CD4-positive, alpha-beta T cell treated with Interleukin-4 for 4 hours (primary cell): ENCODE measurements at regions not wholly inside any gene's neighbourhood (a gene's known extent, or its start where the extent isn't known, plus 50 kb on each side); places are given as distances from the start of the nearest gene placed in this dataset.
"Not testable (repeated sequence)": the region's sequence is repeated elsewhere in the genome, so short reads cannot be mapped to it uniquely, and the experiment has no call there.

Experiments
- DNase-seq: peaks from one replicate; pipeline ENCODE4 v3.0.0-alpha.2; 2020

DNA sequence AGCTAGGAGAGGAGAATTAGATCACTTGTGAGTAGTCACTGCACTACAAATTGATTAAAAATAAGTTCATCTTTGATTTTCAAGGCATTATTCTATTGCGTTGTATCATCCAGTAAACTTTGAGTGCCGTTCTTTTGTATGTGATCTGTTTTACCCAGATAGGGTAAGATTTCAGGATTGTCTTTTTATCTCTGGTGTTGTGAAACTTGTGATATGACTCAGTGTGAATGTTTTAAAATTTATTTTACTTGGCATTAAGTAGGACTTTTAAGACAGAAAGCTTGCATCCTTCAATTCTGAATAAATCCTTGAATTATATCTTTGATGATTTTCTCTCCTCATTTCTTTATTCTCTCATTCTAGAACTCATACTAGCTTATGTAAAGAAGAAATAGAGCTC lies 93.3 kb upstream of the ADAMTS5 start:
- no peak for DNase-seq

DNA sequence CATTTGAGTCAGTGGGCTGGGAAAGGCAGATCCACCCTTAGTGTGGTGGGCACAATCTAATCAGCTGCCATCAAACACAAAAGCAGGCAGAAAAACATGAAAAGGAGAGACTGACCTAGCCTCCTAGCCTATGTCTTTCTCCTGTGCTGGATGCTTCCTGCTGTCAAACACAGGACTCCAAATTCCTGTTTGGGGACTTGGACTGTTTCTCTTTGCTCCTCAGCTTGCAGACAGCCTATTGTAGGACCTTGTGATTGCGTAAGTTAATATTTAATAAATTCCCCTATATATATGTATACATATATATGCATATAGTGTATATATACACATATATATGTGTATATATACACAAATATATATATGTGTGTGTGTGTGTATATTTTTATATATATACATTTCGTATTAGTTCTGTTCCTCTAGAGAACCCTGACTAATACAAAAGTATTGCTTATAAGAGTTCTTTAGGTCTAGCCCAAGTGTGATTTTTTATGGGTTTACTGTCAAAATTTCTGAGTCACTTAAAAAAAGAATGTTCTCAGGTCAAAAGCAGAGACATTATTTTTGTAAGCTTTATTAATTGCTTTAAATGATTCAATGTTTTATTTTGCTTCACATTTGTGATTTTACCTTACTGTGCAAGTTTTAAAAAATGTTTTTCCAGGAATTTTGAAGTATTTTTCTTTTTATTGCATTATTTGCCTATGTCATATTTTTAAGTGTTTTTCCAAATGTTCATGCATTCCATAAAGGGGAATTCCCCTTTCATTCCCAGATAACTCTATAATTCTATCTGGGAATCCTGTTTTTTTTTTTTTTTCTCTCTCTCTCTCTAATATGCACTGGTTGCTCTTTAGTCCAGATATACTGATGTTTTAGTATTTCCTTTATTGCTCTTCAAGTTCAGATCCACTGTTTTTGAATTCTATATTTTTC lies 92.1 kb upstream of the ADAMTS5 start:
- no peak for DNase-seq

DNA sequence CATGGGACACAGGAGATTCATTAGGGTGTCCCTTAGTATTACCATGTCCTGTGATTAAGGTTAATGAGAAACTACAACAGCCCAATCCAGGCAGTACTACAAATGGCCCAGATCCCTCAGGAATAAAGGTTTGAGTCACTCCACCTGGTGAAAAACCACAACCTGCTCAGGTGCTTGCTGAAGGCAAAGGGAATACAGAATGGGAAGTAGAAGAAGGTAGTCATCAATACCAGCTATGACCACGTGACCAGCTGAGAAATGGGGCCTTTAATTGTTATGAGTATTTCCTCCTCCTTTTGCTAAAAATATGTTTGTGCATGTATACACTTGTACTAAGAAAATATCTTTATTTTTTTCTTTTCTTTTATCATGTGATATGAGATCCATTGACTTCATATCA lies 91.1 kb upstream of the ADAMTS5 start:
- DNase-seq: no peak

DNA sequence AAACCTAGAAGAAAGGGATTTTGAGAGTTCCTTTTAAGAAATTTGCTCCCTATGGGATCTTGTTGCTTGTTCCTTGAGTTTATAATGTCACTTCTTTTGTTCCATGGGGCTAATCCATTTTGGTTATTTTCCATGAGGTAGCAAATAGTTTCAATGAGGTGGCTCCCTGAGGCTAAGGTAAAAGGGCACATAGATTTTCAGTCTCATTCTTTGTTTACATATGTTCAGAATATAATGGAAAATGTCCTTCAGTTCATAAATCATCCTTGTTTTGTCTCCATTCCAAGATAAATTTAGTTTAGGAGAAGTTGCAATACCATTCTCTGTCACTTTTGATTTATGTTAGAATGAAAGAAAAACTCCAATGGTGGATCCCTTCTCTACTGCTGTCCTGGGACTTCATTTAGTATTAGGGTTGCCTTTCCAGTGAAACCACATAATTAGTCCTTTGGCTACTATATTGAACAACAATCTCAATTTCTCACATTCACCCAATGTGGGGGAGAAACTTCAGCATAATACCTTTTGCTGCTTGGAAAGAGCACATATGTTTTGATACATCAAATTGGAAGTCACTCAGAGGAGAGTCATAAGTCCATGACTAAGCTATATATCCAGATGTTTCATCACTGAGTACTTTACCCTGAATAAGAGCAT lies 80.9 kb upstream of the ADAMTS5 start:
- no peak for DNase-seq

DNA sequence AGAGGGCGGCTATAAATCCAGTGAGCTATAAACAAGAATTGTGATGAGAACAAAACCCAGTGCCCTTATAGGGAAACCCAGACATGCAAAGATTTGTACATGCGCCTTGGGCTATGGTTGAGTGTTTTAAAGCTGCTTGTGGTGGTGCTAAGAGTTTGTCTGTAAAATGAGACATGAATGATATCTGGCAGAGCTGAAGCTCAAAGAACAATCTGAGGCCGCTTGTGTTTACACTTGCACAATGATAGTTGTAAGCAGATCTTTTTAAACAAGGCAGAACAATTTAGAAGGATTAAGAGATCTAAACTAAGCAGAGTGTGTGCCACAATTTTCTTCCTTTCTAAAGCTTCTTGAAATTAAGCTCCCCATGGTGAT lies 80.4 kb upstream of the ADAMTS5 start:
- DNase-seq: no peak

DNA sequence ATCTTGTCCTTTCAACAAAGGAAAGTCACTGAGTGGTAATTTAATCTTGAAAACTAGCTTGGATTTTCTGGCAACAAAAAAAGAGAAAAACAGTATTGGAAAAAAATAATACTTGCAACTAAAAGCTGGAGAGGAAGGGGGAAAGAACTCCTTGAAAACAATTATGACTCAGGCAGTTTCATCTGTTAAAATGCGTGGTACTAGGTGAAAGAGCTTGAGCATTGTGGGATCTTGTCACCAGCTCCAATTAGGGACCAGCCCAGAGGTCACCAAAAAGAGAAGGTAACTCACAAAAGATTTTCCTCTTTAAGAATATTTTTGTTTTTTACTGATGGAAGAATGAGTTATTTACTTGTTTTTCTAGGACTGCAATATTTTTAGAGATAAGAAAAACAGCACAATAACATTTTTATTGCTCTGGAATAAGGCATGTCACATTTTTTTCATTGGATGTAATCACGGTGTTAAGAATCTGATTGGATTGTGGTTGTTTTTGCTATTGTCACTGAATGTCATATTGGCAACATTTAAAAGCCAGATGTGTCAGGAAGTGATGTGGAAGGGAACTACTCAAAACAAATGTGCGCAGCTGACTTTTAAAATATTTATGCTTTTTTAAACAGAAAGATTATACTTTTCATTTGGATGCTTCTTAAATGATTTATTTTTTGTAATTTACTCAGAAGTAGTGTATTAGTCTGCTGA lies 78.5 kb upstream of the ADAMTS5 start:
- no peak for DNase-seq

DNA sequence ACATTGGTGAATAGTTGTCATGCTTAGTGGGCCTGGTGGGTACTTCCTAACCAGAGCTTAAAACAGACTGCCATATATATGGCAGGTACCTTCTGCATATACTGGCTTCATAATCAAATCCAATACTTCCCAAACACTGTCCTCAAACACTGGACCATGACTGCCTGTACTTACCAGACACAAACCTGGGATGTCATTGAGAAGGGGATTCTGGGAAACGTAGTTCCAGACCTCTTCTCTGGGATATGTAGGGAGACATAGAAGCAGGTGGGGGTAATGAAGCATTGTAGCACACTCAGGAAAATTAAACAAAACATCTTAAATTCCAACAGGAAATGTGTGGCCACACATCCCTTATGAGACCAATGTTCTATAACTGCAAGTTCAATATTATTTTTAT lies 76.5 kb upstream of the ADAMTS5 start:
- DNase-seq: no peak

DNA sequence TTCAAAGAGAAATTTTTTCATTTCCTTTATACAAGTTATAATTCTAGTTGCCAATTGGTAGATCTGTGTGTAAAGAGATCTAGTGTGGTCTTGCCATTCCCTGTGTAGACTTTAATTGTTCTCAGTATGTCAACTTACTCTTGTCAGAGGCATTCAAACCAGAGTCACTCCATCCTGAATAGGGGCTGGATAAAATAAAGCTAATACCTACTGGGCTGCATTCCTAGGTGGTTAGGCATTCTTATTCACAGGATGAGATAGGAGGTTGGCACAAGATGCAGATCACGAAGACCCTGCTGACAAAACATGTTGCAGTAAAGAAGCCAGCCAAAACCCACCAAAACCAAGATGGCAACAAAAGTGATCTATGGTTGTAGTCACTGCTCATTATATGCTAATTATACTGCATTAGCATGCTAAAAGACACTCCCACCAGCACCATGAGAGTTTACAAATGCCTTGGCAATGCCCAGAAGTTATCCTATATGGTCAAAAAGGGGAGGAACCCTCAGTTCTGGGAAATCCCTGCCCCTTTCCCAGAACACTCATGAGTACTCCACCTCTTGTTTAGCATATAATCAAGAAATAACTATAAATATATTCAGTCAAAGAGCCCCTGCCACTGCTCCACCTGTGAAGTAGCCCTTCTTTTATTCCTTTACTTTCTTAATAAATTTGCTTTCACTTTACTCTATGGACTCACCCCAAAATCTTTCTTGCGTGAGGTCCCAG lies 74.0 kb upstream of the ADAMTS5 start:
- no peak for DNase-seq

DNA sequence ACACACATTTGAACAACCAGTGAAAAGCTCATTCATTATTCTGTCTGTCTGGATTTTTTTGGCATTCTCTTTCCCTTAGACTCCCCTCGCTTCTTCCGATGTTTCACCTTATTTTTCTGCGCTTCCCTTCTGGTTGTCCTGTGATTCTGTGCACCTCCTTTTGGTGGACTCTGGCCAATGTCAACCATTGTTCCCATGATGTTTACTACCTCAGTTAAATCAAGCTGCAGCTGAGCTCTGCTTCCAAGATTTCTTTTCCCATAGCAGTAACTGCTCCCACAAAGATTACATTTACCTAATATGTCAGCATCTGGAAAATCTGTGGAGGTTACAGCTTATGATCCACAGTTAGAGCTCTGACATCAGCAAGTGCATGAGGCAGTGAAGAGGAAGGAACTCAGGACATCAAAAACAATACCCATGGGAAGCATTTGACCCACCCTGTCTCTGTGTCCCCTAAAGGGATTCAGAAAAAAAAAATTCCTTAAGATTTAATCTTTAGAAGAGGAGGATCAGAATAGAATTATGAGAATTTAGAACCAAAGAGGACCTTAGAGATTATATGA lies 69.9 kb upstream of the ADAMTS5 start:
- no peak for DNase-seq

DNA sequence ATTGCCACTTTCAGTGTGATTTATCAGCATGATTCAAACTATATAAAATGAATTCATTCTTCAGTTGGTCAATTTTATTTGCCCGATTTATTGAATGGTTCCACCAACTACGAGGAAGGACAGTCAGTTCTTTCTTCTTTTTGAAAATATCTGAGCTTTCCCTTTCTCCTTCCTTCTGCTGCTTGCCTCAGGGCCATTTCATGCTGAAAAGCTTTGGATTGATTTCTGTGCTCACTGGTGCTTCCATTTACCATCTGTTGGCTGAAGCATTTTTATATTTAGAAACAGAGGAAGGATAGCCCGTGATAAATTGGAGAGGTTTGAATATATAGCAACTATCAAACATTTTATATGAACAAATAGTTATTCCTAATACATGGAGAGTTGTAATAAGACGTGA lies 68.9 kb upstream of the ADAMTS5 start:
- DNase-seq: no peak

DNA sequence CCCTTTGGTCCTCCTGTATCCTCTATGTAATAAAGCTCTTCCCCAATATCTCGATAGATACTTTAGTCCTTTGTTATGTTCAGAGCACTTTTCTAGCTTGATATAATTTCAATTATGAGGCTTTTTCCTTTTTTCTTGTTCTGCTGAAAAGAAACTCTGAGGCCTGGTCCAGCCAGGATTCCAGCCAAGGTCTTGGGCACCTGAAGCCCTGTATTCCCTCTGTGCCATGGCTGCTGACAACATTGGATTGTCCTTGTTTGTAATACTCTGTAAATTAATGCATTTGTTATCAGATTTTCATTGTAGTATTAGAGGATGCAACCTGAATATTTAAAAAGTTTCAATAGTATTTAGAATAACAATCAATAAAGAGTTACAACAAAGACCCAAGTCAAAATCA lies 67.9 kb upstream of the ADAMTS5 start:
- no peak for DNase-seq

DNA sequence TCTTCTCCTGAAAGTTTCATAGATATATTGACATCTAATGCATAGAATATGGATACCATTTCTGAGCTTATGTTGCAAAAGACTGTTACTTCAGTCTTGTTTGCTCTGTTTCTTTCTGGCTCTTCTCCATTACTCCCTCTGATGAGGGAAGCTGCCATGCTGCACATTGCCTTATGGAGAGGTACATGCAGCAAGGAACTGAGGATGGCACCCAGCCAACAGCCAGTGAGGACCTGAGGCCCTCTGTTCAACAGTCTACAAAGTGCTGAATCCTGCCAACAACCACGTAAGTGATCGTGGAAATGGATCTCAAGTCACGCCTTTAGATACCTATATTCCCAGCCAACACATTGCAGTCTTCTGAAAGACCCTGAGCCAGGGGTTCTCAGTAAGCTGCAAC lies 66.6 kb upstream of the ADAMTS5 start:
- no peak for DNase-seq

DNA sequence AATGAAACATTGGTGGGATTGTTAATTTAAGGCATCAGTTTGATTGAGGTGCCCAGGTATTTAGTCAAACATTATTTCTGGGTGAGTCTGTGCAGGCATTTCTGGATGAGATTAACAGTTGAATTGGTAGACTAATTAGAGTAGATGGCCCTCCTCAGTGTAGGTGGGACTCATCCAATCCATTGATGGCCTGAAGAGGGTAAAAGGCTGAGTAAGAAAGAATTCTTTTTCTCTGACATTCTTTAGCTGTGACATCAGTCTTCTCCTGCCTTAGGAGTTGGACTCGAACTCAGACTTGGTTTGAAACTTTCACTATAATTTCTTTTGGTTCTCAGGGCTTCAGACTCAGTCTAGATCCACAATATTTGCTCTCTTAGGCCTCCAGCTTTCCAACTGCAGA lies 59.6 kb upstream of the ADAMTS5 start:
- no peak for DNase-seq

DNA sequence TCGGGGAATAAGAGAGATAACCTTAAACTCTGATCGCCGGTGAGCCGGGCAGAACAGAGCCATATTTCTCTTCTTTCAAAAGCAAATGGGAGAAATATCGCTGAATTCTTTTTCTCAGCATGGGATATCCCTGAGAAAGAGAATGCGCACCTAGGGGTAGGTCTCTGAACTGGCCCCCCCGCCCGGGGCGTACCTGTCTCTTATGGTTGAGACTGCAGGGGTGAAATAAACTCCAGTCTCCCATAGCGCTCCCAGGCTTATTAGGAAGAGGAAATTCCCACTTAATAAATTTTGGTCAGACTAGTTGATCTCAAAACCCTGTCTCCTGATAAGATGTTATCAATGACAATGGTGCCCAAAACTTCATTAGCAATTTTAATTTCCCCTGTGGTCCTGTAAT lies 58.8 kb upstream of the ADAMTS5 start:
- DNase-seq: not testable (repeated sequence)

DNA sequence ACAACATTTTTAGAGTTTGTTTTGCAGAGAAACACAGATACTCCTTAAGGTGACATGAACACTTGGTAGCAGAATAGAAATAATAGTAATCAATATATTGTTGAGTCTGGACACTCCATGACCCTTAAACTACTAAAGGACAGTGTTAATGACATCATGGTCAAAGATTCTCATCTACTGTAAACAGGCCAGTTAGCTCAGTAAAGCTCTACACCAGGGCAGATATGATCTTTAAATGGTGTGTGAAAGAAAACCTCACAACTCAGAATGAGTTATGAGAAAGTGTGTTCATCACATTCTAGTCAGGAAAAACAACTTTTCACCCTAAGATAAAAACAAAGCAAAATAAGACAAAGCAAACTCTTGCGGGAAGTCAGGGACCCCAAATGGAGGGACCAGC lies 58.1 kb upstream of the ADAMTS5 start:
- no peak for DNase-seq

DNA sequence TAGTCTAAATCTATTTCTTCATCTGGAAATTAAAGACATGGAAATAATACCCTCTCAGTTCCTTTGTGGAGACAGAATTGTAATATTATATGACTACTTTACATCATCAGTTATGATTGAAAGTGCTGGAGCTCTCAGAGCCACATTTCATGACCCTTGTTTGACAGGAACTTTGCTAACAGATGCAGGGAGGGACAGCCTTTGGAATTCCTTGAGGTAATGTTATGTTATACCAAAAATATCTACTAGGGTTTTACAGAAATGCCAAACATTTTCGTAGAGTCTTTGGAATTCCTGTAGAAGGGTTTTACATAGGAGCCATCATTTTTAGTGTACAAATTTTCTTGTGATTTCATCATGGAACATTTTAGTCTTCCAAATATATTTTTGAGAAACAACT lies 57.4 kb upstream of the ADAMTS5 start:
- no peak for DNase-seq

DNA sequence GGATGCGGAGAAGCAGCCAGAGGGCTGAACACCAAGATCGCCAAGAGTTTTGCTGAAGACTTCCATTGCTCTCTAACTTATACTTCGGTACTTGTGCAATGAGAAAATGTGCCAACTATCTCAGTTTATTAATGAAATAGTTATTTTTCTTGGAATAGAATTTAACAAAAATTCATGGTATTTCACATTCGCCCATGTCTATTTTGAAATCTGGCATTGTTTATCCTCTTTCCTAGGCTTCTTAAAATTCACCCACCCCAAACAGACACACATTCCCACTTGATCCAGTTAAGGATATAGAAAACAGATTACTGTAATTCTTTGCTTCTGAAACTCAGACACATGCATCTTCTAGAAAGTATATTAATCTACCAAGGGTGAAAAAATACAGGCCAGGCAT lies 56.3 kb upstream of the ADAMTS5 start:
- DNase-seq: no peak

DNA sequence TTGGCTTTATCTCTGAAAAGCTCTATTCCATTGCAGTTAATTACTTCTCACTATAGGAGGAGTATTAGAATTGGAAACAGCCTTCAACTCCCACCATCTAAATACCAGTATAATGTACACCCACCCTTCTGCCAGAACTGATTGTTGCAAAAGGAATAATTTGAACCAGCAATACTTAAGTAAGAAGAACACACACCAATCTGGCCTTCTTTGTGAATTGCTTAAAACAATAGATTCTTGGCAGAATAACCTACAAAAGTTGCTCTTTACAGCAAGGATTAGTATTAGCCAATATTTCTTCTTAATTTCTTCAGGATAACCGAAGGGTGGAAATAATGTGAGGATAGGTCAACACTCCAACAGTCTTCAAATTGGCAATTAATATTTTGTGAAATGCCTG lies 54.9 kb upstream of the ADAMTS5 start:
- DNase-seq: no peak

DNA sequence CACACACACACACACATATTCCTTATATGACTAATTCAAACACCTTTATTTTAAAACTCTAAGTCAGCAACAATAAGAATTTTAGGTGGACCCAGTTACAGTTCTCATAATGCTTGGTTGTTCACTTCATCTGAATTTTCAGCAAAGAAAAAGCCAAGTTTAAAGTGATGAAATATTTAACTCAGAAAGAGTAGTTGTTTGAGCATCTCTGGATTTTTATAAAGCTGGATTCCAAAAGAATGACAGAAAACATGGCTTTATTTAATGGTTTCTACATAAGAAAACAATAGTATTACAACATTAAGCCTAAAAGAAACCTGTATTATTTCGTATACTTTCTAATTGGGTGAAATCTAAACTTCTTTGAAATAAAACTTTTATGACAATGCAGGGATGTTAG lies 54.2 kb upstream of the ADAMTS5 start:
- DNase-seq: no peak

DNA sequence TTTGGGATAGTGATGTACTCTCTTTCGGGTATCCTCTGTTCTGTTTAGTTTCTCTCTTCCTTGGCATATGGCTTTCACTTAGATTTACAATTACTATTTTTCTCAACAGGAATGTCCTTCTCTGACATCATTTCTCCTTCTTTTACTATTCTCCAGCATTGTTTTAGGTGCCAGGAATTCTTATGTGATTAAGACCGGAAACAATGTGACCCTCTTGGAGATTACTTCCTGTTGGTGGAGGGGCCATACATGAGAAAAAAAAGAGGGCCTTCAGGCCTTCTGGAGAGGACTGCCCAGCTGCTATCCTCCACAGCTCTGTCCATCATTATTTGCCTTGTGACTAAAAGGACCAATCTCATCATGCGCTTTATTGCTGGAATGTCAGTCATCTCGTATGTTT lies 50.4 kb upstream of the ADAMTS5 start:
- no peak for DNase-seq
